Suprapubic skin (tissue), 4 donors: ENCODE measurements at regions not wholly inside any gene's neighbourhood (a gene's known extent, or its start where the extent isn't known, plus 50 kb on each side); places are given as distances from the start of the nearest gene placed in this dataset.

Experiments used
- EP300 ChIP-seq: sonication (generic); formaldehyde crosslinking; IDR thresholded peaks from one replicate; pipeline ENCODE4 v1.6.1; 2017; ENCODE audit warnings: antibody characterized with exemption
- POLR2A ChIP-seq, 2 donors: fragments of 450-650 bp; IDR thresholded peaks; one replicate each; pipeline ENCODE4 v1.6.1; 2017; ENCODE audit warnings: antibody characterized with exemption in 2 of 2, mild to moderate bottlenecking in 2 of 2, moderate library complexity in 2 of 2
- POLR2AphosphoS5 ChIP-seq, 3 donors: sonication (generic); formaldehyde crosslinking; IDR thresholded peaks; one replicate each; pipeline ENCODE4 v1.6.1; 2017; ENCODE audit warnings: antibody characterized with exemption in 3 of 3
- TF ChIP-seq, protein P1 (sequence below), 2 donors: fragments of 200-600 bp in 1 of 2; fragments of 450-650 bp in 1 of 2; sonication (generic) in 1 of 2; IDR thresholded peaks; one replicate each; pipeline ENCODE4 v1.5.1; 2016 to 2019; ENCODE audit warnings: antibody characterized with exemption in 2 of 2, mild to moderate bottlenecking in 1 of 2, moderate library complexity in 1 of 2

GRCh38 chr22:49179886-49180682, 647.6 kb downstream of the BRD1 start:
- TF ChIP-seq, protein P1, sequence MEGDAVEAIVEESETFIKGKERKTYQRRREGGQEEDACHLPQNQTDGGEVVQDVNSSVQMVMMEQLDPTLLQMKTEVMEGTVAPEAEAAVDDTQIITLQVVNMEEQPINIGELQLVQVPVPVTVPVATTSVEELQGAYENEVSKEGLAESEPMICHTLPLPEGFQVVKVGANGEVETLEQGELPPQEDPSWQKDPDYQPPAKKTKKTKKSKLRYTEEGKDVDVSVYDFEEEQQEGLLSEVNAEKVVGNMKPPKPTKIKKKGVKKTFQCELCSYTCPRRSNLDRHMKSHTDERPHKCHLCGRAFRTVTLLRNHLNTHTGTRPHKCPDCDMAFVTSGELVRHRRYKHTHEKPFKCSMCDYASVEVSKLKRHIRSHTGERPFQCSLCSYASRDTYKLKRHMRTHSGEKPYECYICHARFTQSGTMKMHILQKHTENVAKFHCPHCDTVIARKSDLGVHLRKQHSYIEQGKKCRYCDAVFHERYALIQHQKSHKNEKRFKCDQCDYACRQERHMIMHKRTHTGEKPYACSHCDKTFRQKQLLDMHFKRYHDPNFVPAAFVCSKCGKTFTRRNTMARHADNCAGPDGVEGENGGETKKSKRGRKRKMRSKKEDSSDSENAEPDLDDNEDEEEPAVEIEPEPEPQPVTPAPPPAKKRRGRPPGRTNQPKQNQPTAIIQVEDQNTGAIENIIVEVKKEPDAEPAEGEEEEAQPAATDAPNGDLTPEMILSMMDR (IDR thresholded peaks at IDR 0.05) = no peak
- TF ChIP-seq EP300 (no peak), POLR2A (IDR thresholded peaks at IDR 0.05) (no peak), POLR2AphosphoS5 (IDR thresholded peaks at IDR 0.05) (no peak)
